Lower lobe of right lung (tissue), 2 donors: ENCODE measurements at regions not wholly inside any gene's neighbourhood (a gene's known extent, or its start where the extent isn't known, plus 50 kb on each side); places are given as distances from the start of the nearest gene placed in this dataset.

Experiments used
- ATAC-seq, 2 donors: fragments of 200-7000 bp; cut with Tn5 transposase; one replicate each; pipeline ENCODE4 v1.9.1; 2020 to 2022; ENCODE audit warnings: mild to moderate bottlenecking in 2 of 2, moderate library complexity in 2 of 2
- DNase-seq: peaks from one replicate; pipeline ENCODE4 v3.0.0-alpha.2; 2020
- H3K27ac ChIP-seq: fragments of 200-600 bp; one replicate; pipeline ENCODE4 v1.8.0; 2022
- H3K27me3 ChIP-seq: fragments of 200-600 bp; one replicate; pipeline ENCODE4 v1.8.0; 2022; ENCODE audit warnings: low read depth
- H3K36me3 ChIP-seq: fragments of 200-600 bp; one replicate; pipeline ENCODE4 v1.8.0; 2022; ENCODE audit warnings: mild to moderate bottlenecking
- H3K4me1 ChIP-seq: fragments of 200-600 bp; one replicate; pipeline ENCODE4 v1.8.0; 2022
- H3K4me3 ChIP-seq: fragments of 200-600 bp; one replicate; pipeline ENCODE4 v1.8.0; 2022; ENCODE audit warnings: mild to moderate bottlenecking
- H3K9me3 ChIP-seq: fragments of 200-600 bp; one replicate; pipeline ENCODE4 v1.8.0; 2022
- CTCF ChIP-seq: fragments of 200-600 bp; IDR thresholded peaks from one replicate; pipeline ENCODE4 v1.8.0; 2022; ENCODE audit warnings: antibody characterized with exemption, mild to moderate bottlenecking
- intact Hi-C: fragments of 100-400 bp; cut with DNase I; formaldehyde crosslinking; loops from one replicate; pipeline ENCODE4 v1.11.0; 2022
- donor health status: DM: no; HTN: yes; CAD: no; lungs with severe emphysema.

GRCh38 chr20:43389839-43390626, 67.7 kb upstream of the SRSF6 start:
- Histone ChIP-seq H3K4me3 (no peak overlapping the region), H3K4me1 (peaks cover 14% of the 10 kb centered on the region), H3K36me3 (no peaks in the 10 kb centered on the region), H3K9me3 (no peaks in the 10 kb centered on the region), H3K27ac (peak overlapping the region; percentile 43), H3K27me3 (no peaks in the 10 kb centered on the region)
- TF ChIP-seq CTCF = peak; percentile 53
- intact Hi-C loops = no loop called here
- ATAC-seq (peak; percentile 27 to 46), DNase-seq (no peak)

- peak overlapping the region; percentile 43 for H3K27ac ChIP-seq
- DNase-seq (peak; percentile 66), ATAC-seq (peak; percentile 67 to 71)
- H3K4me3 ChIP-seq = no peak overlapping the region
- no peak for TF ChIP-seq CTCF
- no peaks in the 10 kb centered on the region for H3K9me3 ChIP-seq
- H3K4me1 ChIP-seq = peaks cover 14% of the 10 kb centered on the region
- H3K36me3 ChIP-seq = no peaks in the 10 kb centered on the region
- intact Hi-C loops = no loop called here
- H3K27me3 ChIP-seq = no peaks in the 10 kb centered on the region
These were observed 68.5 kb upstream of the SRSF6 start for GRCh38 chr20:43389211-43389610.

- Histone ChIP-seq H3K36me3 (no peaks in the 10 kb centered on the region), H3K27me3 (no peaks in the 10 kb centered on the region), H3K4me3 (no peak overlapping the region), H3K27ac (peak overlapping the region; percentile 43), H3K4me1 (peaks cover 14% of the 10 kb centered on the region), H3K9me3 (no peaks in the 10 kb centered on the region)
- intact Hi-C loops = no loop called here
- TF ChIP-seq CTCF = no peak
- ATAC-seq (peak; percentile 85 to 88), DNase-seq (peak; percentile 62)
These were observed 69.3 kb upstream of the SRSF6 start for GRCh38 chr20:43388268-43389002.

- H3K36me3 ChIP-seq = no peaks in the 10 kb centered on the region
- intact Hi-C loops = no loop called here
- H3K4me3 ChIP-seq = no peak overlapping the region
- TF ChIP-seq CTCF = no peak
- ATAC-seq (no peak), DNase-seq (no peak)
- no peak overlapping the region for H3K27ac ChIP-seq
- peaks cover 14% of the 10 kb centered on the region for H3K4me1 ChIP-seq
- H3K27me3 ChIP-seq = no peaks in the 10 kb centered on the region
- no peaks in the 10 kb centered on the region for H3K9me3 ChIP-seq
These were observed 70.0 kb upstream of the SRSF6 start for GRCh38 chr20:43387737-43388136.

- intact Hi-C loops = no loop called here
- DNase-seq (no peak), ATAC-seq (no peak)
- Histone ChIP-seq H3K4me3 (no peak overlapping the region), H3K4me1 (peaks cover 14% of the 10 kb centered on the region), H3K9me3 (no peaks in the 10 kb centered on the region), H3K27me3 (no peaks in the 10 kb centered on the region), H3K27ac (no peak overlapping the region), H3K36me3 (no peaks in the 10 kb centered on the region)
- no peak for TF ChIP-seq CTCF
These were observed 70.8 kb upstream of the SRSF6 start for GRCh38 chr20:43386878-43387277.
